ENCODE measurements at regions not wholly inside any gene's neighbourhood (a gene's known extent, or its start where the extent isn't known, plus 50 kb on each side); places are given as distances from the start of the nearest gene placed in this dataset.

GRCh38 chr11:26783997-26784396 lies 62.1 kb upstream of the SLC5A12 start:
- TF ChIP-seq CTCF (IDR thresholded peaks at IDR 0.05 in 2 of 3, conservative IDR thresholded peaks at IDR 0.05 in 1 of 3; ENCODE audit: control insufficient read depth in 2 of 3, extremely low read depth in 1 of 3, insufficient read depth in 1 of 3, low read depth in 3 of 3, low read length in 3 of 3) (no peak), BMI1 (IDR thresholded peaks at IDR 0.05; ENCODE audit: borderline replicate concordance) (no peak), JUND (IDR thresholded peaks at IDR 0.05; ENCODE audit: low read depth, low read length) (no peak), POLR2A (IDR thresholded peaks at IDR 0.05; ENCODE audit: low read depth, low read length) (no peak), CHD2 (IDR thresholded peaks at IDR 0.05; ENCODE audit: borderline replicate concordance, low read depth, low read length) (no peak), KAT2A (conservative IDR thresholded peaks at IDR 0.05; ENCODE audit: control insufficient read depth, low read depth, low read length) (no peak), POU2F2 (IDR thresholded peaks at IDR 0.05; ENCODE audit: borderline replicate concordance, low read depth, low read length) (no peak), YY1 (IDR thresholded peaks at IDR 0.05; ENCODE audit: low read depth, low read length) (no peak), HDGF (IDR thresholded peaks at IDR 0.05) (no peak), ZBTB33 (IDR thresholded peaks at IDR 0.05) (no peak), MXI1 (IDR thresholded peaks at IDR 0.05; ENCODE audit: low read depth, low read length) (no peak)

All from GM12878 (cell line).